Right lobe of liver (tissue), 4 donors: ENCODE measurements at regions not wholly inside any gene's neighbourhood (a gene's known extent, or its start where the extent isn't known, plus 50 kb on each side); places are given as distances from the start of the nearest gene placed in this dataset.

Experiments
- CTCF ChIP-seq, 4 donors: fragments of 200-600 bp in 3 of 4; fragments of 450-650 bp in 1 of 4; IDR thresholded peaks; one replicate each; pipeline versions ENCODE4 v1.5.1 to v1.8.0; 2016 to 2022; ENCODE audit warnings: antibody characterized with exemption in 4 of 4, mild to moderate bottlenecking in 2 of 4
- POLR2A ChIP-seq: fragments of 450-650 bp; IDR thresholded peaks from one replicate; pipeline ENCODE4 v1.6.1; 2017; ENCODE audit warnings: antibody characterized with exemption, mild to moderate bottlenecking
- donor health status: DM: no; HTN: no; CAD: no.
- donor health status: DM: no; HTN: no; CAD: no.
- donor health status: DM: no; HTN: yes; CAD: no.

- TF ChIP-seq POLR2A, result no peak
- TF ChIP-seq CTCF (IDR thresholded peaks at IDR 0.05), result no peak
Measured at GRCh38 chr5:57324181-57324580, 150.3 kb downstream of the GPBP1 start.
